Esophagus squamous epithelium (tissue), 5 donors: ENCODE measurements at regions not wholly inside any gene's neighbourhood (a gene's known extent, or its start where the extent isn't known, plus 50 kb on each side); places are given as distances from the start of the nearest gene placed in this dataset.

Experiments used
- DNase-seq: peaks from one replicate; lab custom pipeline; 2025; lab: John Stamatoyannopoulos, UW
- H3K27ac ChIP-seq, 4 donors: fragments of 200-600 bp; sonication (generic); one replicate each; pipeline ENCODE4 v1.5.1; 2016 to 2019; ENCODE audit warnings: mild to moderate bottlenecking in 1 of 4
- H3K27me3 ChIP-seq, 4 donors: fragments of 200-600 bp; sonication (generic); 1 replicate in 3 of 4; 2 replicates in 1 of 4; pipeline versions ENCODE4 v1.5.1 to v1.6.0; 2017 to 2021; ENCODE audit warnings: antibody characterized with exemption in 1 of 4
- H3K36me3 ChIP-seq, 3 donors: fragments of 200-600 bp; sonication (generic); one replicate each; pipeline ENCODE4 v1.5.1; 2016 to 2019
- H3K4me1 ChIP-seq, 3 donors: fragments of 200-600 bp; sonication (generic); one replicate each; pipeline ENCODE4 v1.5.1; 2017 to 2019
- H3K4me3 ChIP-seq, 4 donors: fragments of 200-600 bp; sonication (generic); 1 replicate in 3 of 4; 2 replicates in 1 of 4; pipeline ENCODE4 v1.5.1; 2016 to 2019; ENCODE audit warnings: mild to moderate bottlenecking in 2 of 4, moderate library complexity in 1 of 4
- H3K9me3 ChIP-seq, 3 donors: fragments of 200-600 bp; sonication (generic); one replicate each; pipeline ENCODE4 v1.5.1; 2016 to 2019
- CTCF ChIP-seq, 6 experiments: fragments of 450-650 bp in 4 of 6; fragments of 200-600 bp in 2 of 6; sonication (generic) in 2 of 6; IDR thresholded peaks; one replicate each; pipeline ENCODE4 v1.5.1; 2016 to 2019; ENCODE audit warnings: antibody characterized with exemption in 6 of 6, mild to moderate bottlenecking in 4 of 6, moderate library complexity in 4 of 6
- POLR2A ChIP-seq, 4 donors: fragments of 450-650 bp; IDR thresholded peaks; one replicate each; pipeline ENCODE4 v1.6.1; 2017; ENCODE audit warnings: antibody characterized with exemption in 4 of 4, mild to moderate bottlenecking in 4 of 4, moderate library complexity in 3 of 4
- WGBS, 2 donors: methylation state at CpG; one replicate each; pipeline ENCODE4 v1.1.5; 2018; 5-methylcytosine and 5-hydroxymethylcytosine counted together
- intact Hi-C: fragments of 100-400 bp; cut with DNase I; formaldehyde crosslinking; loops from one replicate; pipeline ENCODE4 v1.15.0; 2022
- donor health status: DM: yes; HTN: yes; CAD: no.

DNA sequence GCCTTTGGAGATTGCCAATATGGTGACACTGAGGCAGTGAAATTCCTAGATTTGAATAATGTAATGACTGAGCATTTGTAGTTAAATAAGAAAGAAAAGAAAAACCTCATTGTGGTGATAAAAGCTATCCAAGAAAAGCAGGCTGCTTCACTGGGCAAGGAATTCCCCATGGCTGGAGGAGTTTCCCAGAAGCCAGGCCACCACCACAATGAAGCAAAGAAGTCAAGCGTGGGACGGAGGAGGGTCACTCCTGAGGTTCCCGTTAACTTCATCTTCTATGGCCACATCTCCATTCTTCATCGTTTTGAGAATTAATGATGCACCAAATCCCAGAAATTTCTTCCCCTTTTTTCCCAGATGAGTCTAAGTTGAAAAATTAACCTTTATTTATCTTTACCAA, 185.8 kb upstream of the BCL6 start:
- no peak overlapping the region for H3K27ac ChIP-seq
- no peaks in the 10 kb centered on the region for H3K4me1 ChIP-seq
- 90 to 93% methylated on average over 4 of the region's 4 CpGs for WGBS, 2 donors
- TF ChIP-seq CTCF (IDR thresholded peaks at IDR 0.05), result no peak
- TF ChIP-seq POLR2A (IDR thresholded peaks at IDR 0.05), result no peak
- H3K27me3 ChIP-seq, result no peaks in the 10 kb centered on the region
- DNase-seq, result no peak
- intact Hi-C loops, result no loop called here
- no peak overlapping the region for H3K4me3 ChIP-seq
- no peaks in the 10 kb centered on the region for H3K9me3 ChIP-seq
- H3K36me3 ChIP-seq, result no peaks in the 10 kb centered on the region

- intact Hi-C loops, result no loop called here
- H3K9me3 ChIP-seq, result no peaks in the 10 kb centered on the region
- H3K27ac ChIP-seq, result no peak overlapping the region
- WGBS, 2 donors, result 79 to 81% methylated on average over 4 of the region's 4 CpGs
- no peak for DNase-seq
- no peaks in the 10 kb centered on the region for H3K27me3 ChIP-seq
- no peaks in the 10 kb centered on the region for H3K36me3 ChIP-seq
- TF ChIP-seq CTCF (IDR thresholded peaks at IDR 0.05), result no peak
- no peak for TF ChIP-seq POLR2A (IDR thresholded peaks at IDR 0.05)
- H3K4me1 ChIP-seq, result no peaks in the 10 kb centered on the region
- no peak overlapping the region for H3K4me3 ChIP-seq
These were observed 186.6 kb upstream of the BCL6 start for GRCh38 chr3:187931770-187932278.

GRCh38 chr3:187932530-187932929, 187.3 kb upstream of the BCL6 start:
- DNase-seq, result no peak
- intact Hi-C loops, result no loop called here
- no peaks in the 10 kb centered on the region for H3K27me3 ChIP-seq
- H3K9me3 ChIP-seq, result no peaks in the 10 kb centered on the region
- H3K27ac ChIP-seq, result no peak overlapping the region
- WGBS, 2 donors, result 83 to 100% methylated on average over 3 to 6 of the region's 6 CpGs
- no peaks in the 10 kb centered on the region for H3K4me1 ChIP-seq
- no peaks in the 10 kb centered on the region for H3K36me3 ChIP-seq
- no peak overlapping the region for H3K4me3 ChIP-seq
- no peak for TF ChIP-seq POLR2A (IDR thresholded peaks at IDR 0.05)
- no peak for TF ChIP-seq CTCF (IDR thresholded peaks at IDR 0.05)

- H3K36me3 ChIP-seq, result no peaks in the 10 kb centered on the region
- no peaks in the 10 kb centered on the region for H3K27me3 ChIP-seq
- no peak overlapping the region for H3K27ac ChIP-seq
- 59 to 68% methylated on average over 12 to 14 of the region's 17 CpGs for WGBS, 2 donors
- no peak overlapping the region for H3K4me3 ChIP-seq
- H3K4me1 ChIP-seq, result no peaks in the 10 kb centered on the region
- TF ChIP-seq CTCF (IDR thresholded peaks at IDR 0.05) (no peak), POLR2A (IDR thresholded peaks at IDR 0.05) (no peak)
- H3K9me3 ChIP-seq, result no peaks in the 10 kb centered on the region
- DNase-seq, result no peak
- intact Hi-C loops, result no loop called here
These were observed 190.4 kb upstream of the BCL6 start for GRCh38 chr3:187935623-187936156.

GRCh38 chr3:187936676-187937075, 191.4 kb upstream of the BCL6 start:
- 88 to 100% methylated on average over 1 of the region's 1 CpG for WGBS, 2 donors
- H3K4me1 ChIP-seq, result no peaks in the 10 kb centered on the region
- intact Hi-C loops, result no loop called here
- H3K27ac ChIP-seq, result no peak overlapping the region
- H3K36me3 ChIP-seq, result no peaks in the 10 kb centered on the region
- TF ChIP-seq POLR2A (IDR thresholded peaks at IDR 0.05), result no peak
- no peak for TF ChIP-seq CTCF (IDR thresholded peaks at IDR 0.05)
- H3K9me3 ChIP-seq, result no peaks in the 10 kb centered on the region
- no peaks in the 10 kb centered on the region for H3K27me3 ChIP-seq
- H3K4me3 ChIP-seq, result no peak overlapping the region
- DNase-seq, result no peak
